Right renal pelvis (tissue), 4 donors: ENCODE measurements at regions not wholly inside any gene's neighbourhood (a gene's known extent, or its start where the extent isn't known, plus 50 kb on each side); places are given as distances from the start of the nearest gene placed in this dataset.
A peak's percentile ranks its signal among the peaks of the same experiment; 100 is the strongest.
"Not testable (repeated sequence)": the region's sequence is repeated elsewhere in the genome, so short reads cannot be mapped to it uniquely, and the experiment has no call there.

ENCODE experiments used
- DNase-seq, 4 donors: peaks; one replicate each; pipeline ENCODE4 v3.0.0-alpha.2; 2013; ENCODE audit warnings: low read depth in 4 of 4, low spot score in 3 of 4, missing footprints in 1 of 4

GRCh38 chr3:144859161-144859560 lies 887.5 kb downstream of the DIPK2A start:
- DNase-seq = no peak

- DNase-seq = no peak
Measured at GRCh38 chr3:144864646-144865045, 893.0 kb downstream of the DIPK2A start.

DNA sequence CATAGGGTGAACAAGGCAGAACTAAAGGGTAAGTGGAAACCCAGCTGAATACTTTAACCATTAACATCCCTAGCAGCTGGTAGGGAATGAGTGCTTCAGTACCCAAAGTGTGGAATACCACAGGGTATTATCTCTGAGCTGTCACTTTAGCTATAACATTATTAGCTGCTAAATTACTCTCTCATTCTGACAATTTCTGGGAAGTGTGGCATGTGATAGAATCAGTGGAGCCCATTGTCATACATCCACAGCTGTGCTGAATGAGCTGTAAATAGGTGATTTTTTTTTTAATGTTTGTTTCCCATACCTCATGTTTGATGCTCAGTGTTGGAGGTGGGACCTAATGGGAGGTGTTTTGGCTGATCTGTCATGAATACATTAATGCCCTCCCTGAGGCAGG lies 894.3 kb downstream of the DIPK2A start:
- DNase-seq = no peak

DNA sequence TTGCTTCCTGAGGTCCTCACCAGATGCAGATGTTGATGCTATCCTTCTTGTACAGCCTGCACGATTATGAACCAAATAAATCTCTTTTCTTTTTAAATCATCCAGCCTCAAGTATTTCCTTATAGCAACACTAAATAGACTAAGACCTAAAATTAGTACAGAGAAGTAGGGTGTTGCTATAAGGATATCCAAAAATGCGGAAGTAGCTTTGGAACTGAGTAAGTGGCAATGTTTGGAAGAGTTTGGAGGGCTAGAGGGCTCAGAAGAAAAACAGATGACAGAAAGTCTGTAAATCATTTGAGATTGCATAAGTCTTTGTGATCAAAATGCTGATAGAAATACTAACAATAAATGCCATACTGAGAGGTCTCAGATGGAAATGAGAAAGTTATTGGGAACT lies 894.9 kb downstream of the DIPK2A start:
- peak in 3 of 4 donors; percentile 3 to 33 (median 23) for DNase-seq

DNA sequence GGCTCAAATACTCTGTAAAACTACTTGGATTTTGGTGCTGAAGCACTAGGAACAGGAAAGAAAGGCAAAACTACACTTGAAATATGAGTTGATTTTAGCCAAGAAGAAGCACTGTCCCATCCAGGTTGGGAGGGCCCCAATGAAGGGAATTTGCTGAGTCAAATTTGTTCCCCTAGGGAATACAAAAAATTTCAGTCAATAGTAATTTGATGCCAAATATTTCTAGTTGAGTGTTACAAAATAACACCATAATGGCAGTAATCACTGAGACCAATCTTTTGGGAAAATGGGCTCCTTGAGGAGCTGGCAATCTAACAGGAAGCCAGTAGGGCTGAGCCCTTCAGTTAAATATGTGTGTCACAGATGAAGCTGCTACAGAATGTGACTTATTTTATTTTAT lies 896.9 kb downstream of the DIPK2A start:
- no peak for DNase-seq

DNA sequence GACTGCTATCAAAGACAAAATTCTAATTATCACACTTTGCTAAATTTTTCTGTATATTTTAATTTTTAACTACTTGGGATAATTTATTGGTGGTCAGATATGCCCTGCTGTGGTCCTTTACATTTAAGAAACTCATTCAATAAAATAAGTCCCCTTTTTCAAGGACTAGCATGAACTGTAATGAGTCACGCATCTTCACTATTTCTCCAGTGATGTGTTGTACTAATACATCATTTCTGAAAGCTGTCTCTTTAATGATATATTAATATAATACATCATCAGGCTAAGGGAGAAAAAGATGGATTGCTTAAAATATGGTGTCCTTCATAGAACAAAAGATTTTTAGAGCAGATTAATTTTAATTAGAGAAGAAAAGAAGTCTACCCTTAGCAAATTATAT lies 901.4 kb downstream of the DIPK2A start:
- DNase-seq = no peak

- no peak for DNase-seq
Measured at GRCh38 chr3:144875211-144875610, 903.6 kb downstream of the DIPK2A start.

GRCh38 chr3:144877356-144877755 lies 905.7 kb downstream of the DIPK2A start:
- DNase-seq = no peak

DNA sequence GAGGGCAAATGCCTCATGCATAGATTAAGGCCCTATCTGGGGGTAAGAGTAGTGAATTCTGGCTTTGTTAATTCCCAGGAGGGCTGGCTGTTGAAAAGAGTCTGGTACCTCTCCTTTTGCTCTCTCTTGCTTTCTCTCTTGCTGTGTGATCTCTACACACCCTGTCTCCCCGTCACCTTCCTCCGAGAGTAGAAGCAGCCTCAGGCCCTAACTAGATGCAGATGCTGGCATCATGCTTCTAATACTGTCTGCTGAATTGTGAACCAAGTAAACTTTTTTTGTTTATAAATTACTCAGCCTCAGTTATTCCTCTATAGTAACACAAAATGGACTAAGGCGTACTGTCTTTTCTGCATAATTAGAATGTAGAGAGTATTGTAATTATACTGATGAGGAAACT lies 908.1 kb downstream of the DIPK2A start:
- DNase-seq = no peak

DNA sequence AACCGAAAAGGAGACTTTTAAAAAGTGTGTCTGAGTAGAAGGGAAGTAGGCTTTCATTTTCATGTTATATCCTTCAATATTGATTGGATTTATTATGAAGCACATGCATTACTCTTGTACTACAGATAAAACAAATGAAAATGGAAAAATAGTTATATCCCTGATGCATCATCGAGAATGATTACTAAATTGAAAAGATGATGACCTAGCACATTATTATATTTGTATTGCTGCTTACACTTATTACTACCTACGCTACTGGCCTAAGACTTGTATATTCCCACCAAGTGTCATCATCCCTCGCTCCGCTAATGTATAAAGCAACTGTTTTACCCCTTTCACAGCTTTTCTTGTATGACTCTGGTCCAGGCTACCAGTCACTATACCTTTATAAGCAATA lies 922.4 kb downstream of the DIPK2A start:
- no peak for DNase-seq

DNA sequence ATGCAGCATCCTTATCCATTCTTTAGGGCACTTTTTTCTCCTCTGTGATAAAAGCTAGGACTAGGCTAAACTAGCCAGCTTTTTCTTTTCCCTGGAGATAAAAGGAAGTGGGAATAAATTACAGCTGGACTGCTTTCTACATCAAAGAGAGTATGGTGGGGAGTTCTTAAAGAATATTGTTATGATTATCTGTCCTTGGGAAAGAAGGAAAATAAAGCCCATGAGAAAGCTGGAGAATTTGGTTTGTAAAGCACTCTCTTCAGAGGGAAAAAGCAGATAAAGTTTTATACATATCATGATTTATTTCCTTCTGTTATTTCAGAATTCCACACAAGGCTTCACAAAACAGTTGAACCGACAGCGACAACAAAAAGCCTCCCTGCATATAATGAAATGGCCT lies 923.0 kb downstream of the DIPK2A start:
- peak in 3 of 4 donors; percentile 11 to 27 (median 24) for DNase-seq

DNA sequence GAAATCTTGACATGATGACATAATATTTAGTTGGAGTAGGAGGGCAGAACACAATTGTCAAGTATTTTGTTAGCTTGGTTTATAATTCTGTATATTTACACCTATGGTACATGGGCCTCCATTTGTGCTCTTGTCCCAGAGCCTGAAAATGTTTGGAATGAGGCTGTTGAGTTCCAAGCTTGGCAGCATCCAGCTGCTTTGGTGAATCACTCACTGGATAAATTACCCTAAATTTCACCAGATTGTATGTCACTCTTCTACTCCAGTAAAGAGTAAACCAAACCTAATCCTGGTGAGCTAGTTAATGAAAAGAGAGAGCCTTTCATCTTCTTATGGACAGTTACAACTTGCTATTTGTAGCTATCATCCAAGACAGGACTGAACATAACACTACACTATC lies 928.7 kb downstream of the DIPK2A start:
- DNase-seq = no peak

- DNase-seq = not testable (repeated sequence)
Measured at GRCh38 chr3:144907581-144907980, 936.0 kb downstream of the DIPK2A start.

GRCh38 chr3:144912968-144913367 lies 941.3 kb downstream of the DIPK2A start:
- no peak for DNase-seq

GRCh38 chr3:144915202-144915601 lies 943.6 kb downstream of the DIPK2A start:
- no peak for DNase-seq

- no peak for DNase-seq
Measured at GRCh38 chr3:144921710-144922109, 950.1 kb downstream of the DIPK2A start.

GRCh38 chr3:144923046-144923775 lies 951.6 kb downstream of the DIPK2A start:
- DNase-seq = peak in 3 of 4 donors; percentile 5 to 13 (median 6)

DNA sequence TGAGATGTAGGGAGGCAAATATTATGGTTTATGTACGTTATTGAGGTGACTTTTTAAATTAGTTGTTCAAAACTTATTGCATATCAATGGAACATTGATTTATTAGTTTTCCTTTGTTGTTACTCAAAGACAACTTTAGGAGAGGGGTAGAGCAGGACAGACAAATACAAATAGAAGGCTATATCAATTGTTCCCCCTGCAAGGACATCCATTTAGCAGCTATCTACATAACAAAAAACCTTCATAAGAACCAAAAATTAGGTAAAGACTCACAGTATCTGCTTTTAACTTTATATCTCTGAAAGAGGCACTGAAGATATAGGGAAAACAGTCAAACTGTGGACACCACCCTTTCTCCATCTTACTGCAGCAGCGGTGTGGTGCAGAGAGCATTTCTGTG lies 958.8 kb downstream of the DIPK2A start:
- DNase-seq = no peak

GRCh38 chr3:144931590-144931989 lies 960.0 kb downstream of the DIPK2A start:
- no peak for DNase-seq

DNA sequence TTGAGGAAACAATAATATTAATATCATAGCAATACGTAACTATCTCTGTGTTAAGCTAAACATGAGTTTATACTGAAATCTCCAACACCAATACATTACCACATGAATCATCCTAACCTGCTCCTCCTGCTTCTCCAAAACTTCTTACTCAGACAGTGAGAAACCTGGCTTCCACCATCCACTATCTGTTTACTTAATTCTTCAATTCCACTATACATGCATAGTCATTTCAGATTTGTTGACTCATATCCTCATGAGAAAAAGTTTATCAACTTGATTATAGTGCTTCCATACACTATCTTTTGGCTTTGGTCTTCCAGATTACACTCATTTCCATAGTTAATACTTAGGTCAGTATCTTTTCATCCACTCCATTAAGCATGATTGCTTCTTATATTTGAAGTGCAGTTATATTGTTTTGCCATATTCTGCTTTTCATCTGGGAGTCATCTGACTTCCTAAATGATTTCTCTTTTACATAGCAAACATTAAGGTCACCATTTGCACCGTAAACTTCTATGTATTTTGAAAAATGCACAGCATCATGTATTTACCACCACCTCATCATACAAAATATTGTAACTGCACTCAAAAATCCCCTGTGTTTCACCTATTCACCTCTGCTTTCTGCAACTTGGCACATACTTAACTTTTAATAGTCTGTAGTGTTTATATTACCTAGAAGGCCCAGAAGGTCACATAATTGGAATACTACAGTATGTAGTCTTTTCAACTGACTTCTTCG lies 970.6 kb downstream of the DIPK2A start:
- no peak for DNase-seq

DNA sequence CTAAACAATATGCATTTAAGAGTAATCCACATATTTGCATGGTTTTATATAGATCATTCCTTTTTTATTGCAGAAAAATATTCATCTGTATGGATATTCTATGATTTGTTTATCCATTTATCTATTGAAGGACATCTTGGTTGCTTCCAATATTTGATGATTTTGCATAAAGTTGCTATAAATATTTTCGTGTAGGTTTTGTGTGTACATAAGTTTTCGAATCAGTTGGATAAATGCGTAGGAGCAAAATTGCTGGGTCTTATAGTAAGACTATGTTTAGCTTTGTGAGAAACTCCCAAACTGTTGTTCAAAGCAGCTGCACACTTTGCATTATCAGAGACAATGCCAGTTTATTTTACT lies 971.2 kb downstream of the DIPK2A start:
- no peak for DNase-seq

DNA sequence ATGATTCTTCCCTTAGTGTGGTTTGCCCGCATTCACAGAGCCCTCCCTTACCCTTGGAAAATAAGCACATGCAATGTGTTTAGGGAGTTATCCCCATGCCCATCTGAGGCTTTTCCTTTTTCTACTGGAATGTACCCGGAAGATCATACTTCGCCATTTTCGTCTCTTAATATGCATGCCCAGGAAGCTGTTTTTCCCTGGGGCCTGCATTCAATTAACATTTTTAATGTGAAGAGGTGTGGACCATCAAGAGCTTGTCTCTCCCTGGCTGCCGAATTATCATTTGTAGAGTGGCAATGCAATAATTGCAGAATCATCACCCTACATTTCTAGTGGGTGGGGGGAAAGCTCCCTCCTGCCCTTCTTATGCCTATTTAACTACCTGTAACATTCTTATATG lies 976.3 kb downstream of the DIPK2A start:
- no peak for DNase-seq
